Heart right ventricle (tissue), 16 donors: ENCODE measurements at regions not wholly inside any gene's neighbourhood (a gene's known extent, or its start where the extent isn't known, plus 50 kb on each side); places are given as distances from the start of the nearest gene placed in this dataset.
"Not testable (repeated sequence)": the region's sequence is repeated elsewhere in the genome, so short reads cannot be mapped to it uniquely, and the experiment has no call there.

Experiments
- ATAC-seq, 8 donors: fragments of 200-7000 bp; cut with Tn5 transposase; one replicate each; pipeline ENCODE4 v1.9.1; 2020; ENCODE audit warnings: mild to moderate bottlenecking in 8 of 8, moderate library complexity in 8 of 8, moderate number of reproducible peaks in 1 of 8
- DNase-seq, 2 donors: peaks; one replicate each; pipeline ENCODE4 v3.0.0-alpha.2; 2020
- H3K27ac ChIP-seq, 10 donors: fragments of 200-600 bp; sonication (generic) in 2 of 10; one replicate each; pipeline versions ENCODE4 v1.5.0 to v1.8.0; 2020 to 2022; ENCODE audit warnings: mild to moderate bottlenecking in 3 of 10
- H3K27me3 ChIP-seq, 7 donors: fragments of 200-600 bp; one replicate each; pipeline ENCODE4 v1.8.0; 2021 to 2022; ENCODE audit warnings: mild to moderate bottlenecking in 2 of 7
- H3K36me3 ChIP-seq, 9 donors: fragments of 200-600 bp; sonication (generic) in 1 of 9; one replicate each; pipeline versions ENCODE4 v1.5.0 to v1.8.0; 2020 to 2022; ENCODE audit warnings: mild to moderate bottlenecking in 2 of 9
- H3K4me1 ChIP-seq, 9 donors: fragments of 200-600 bp; sonication (generic) in 1 of 9; one replicate each; pipeline versions ENCODE4 v1.5.0 to v1.8.0; 2020 to 2022; ENCODE audit warnings: mild to moderate bottlenecking in 4 of 9
- H3K4me3 ChIP-seq, 10 donors: fragments of 200-600 bp; sonication (generic) in 2 of 10; one replicate each; pipeline versions ENCODE4 v1.5.0 to v1.8.0; 2020 to 2022; ENCODE audit warnings: mild to moderate bottlenecking in 7 of 10, moderate library complexity in 2 of 10
- H3K9me3 ChIP-seq, 11 donors: fragments of 200-600 bp in 10 of 11; sonication (generic) in 2 of 11; one replicate each; pipeline versions ENCODE4 v1.5.0 to v1.8.0; 2013 to 2022; ENCODE audit warnings: mild to moderate bottlenecking in 2 of 11, control low read depth in 1 of 11, moderate library complexity in 1 of 11
- WGBS, 2 donors: extraction: QIAGEN DNeasy Blood & Tissue Kit; methylation state at CpG; one replicate each; pipeline ENCODE4 v1.1.7; 2013; ENCODE audit warnings: inconsistent platforms in 1 of 2; 5-methylcytosine and 5-hydroxymethylcytosine counted together
- intact Hi-C, 10 donors: fragments of 100-400 bp; cut with DNase I; formaldehyde crosslinking; loops; one replicate each; pipeline versions ENCODE4 v1.11.1 to v1.14.2; 2022
- TF ChIP-seq, protein P1 (sequence below), 9 donors: fragments of 200-600 bp; sonication (generic) in 2 of 9; IDR thresholded peaks; one replicate each; pipeline versions ENCODE4 v1.5.0 to v1.8.0; 2021 to 2022; ENCODE audit warnings: antibody characterized with exemption in 9 of 9, mild to moderate bottlenecking in 5 of 9, moderate library complexity in 1 of 9
- donor health status: Arrhythmogenic right ventricular cardiomyopathy.
- donor health status: ischemic (EF 13 %, LVEDD 7.1; RV severe dilation, severe dysfunction).
- donor health status: healthy with polysubstance abuse.
- donor health status: DM: no; HTN: yes; CAD: no.
- donor health status: DM: no; HTN: no; CAD: no.
- donor health status: ischemic (EF 25% LVEDD 6.9; RV normal size, moderate dysfunction).
- donor health status: ischemic (EF 25% LVEDD 5.7; RV mildly dilated, moderate dysfunction).
- donor health status: healthy.
- donor health status: DM: yes; HTN: yes; CAD: no.
- donor health status: Ischemic cardiomyopathy.
- donor health status: ischemic (EF 35%, LVEDD 5.7; RV mildly dilated, moderate dysfunction).
- donor health status: nonischemic (EF 11% LVEDD 7.7; RV severe dilation, severe dysfunction).
- donor health status: DM: yes; HTN: yes; CAD: no.
- donor health status: PGD.
- donor health status: ischemic (EF 29% LVEDD 5.4; RV normal size, mild dysfunction).
- donor health status: nonischemic (EF 23%, LVEDD 6.1; RV moderate dilation, normal function).

DNA sequence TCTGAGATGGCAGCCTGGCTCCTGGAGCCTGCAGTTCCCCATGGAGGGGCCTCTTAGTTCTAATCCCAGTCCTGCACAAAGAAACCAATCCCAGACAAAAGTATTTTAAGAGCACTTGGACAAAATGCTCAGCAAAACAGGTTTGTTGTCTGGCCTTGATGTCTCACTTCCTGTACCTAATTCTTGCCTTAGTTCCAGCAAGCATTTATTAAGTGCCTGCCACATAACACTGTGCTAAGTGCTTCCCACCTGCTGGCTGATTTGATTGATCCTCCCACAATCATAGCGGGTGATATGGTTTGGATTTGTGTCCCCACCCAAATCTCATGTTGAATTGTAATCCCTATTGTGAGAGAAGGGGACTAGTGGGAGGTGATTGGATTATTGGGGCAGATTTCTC lies 65.7 kb upstream of the HABP2 start:
- Histone ChIP-seq H3K9me3 (peaks cover 0 to 5% (median 0%) of the 10 kb centered on the region in 11 donors), H3K36me3 (no peaks in the 10 kb centered on the region), H3K4me3 (no peak overlapping the region), H3K27me3 (peaks cover 0 to 4% (median 0%) of the 10 kb centered on the region in 7 donors), H3K27ac (no peak overlapping the region), H3K4me1 (peaks cover 0 to 7% (median 0%) of the 10 kb centered on the region in 9 donors)
- ATAC-seq (no peak), DNase-seq (no peak)
- WGBS, 2 donors: 90 to 94% methylated on average over 1 of the region's 1 CpG
- intact Hi-C loops: no loop called here
- TF ChIP-seq, protein P1, sequence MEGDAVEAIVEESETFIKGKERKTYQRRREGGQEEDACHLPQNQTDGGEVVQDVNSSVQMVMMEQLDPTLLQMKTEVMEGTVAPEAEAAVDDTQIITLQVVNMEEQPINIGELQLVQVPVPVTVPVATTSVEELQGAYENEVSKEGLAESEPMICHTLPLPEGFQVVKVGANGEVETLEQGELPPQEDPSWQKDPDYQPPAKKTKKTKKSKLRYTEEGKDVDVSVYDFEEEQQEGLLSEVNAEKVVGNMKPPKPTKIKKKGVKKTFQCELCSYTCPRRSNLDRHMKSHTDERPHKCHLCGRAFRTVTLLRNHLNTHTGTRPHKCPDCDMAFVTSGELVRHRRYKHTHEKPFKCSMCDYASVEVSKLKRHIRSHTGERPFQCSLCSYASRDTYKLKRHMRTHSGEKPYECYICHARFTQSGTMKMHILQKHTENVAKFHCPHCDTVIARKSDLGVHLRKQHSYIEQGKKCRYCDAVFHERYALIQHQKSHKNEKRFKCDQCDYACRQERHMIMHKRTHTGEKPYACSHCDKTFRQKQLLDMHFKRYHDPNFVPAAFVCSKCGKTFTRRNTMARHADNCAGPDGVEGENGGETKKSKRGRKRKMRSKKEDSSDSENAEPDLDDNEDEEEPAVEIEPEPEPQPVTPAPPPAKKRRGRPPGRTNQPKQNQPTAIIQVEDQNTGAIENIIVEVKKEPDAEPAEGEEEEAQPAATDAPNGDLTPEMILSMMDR (IDR thresholded peaks at IDR 0.05): no peak

DNA sequence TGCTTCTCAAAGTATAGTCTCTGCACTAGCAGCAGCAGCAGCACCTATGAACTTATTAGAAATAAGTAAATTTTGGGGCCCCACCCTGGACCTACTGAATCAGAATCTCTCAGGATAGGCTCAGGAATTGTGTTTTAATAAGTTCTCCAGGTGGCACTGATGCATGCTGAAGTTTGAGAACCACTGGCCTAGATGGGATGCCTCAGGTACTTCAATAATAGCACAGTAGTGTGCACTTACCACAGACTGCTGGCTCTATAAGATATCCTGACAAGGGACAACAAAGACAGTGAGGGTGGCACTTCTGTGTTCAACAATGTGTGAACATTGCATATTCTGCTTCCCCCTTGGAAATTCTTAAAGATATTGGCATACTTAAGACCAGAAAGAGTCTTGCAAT lies 64.7 kb upstream of the HABP2 start:
- Histone ChIP-seq H3K36me3 (no peaks in the 10 kb centered on the region), H3K4me3 (no peak overlapping the region), H3K27me3 (peaks cover 0 to 4% (median 0%) of the 10 kb centered on the region in 7 donors), H3K4me1 (peaks cover 0 to 12% (median 0%) of the 10 kb centered on the region in 9 donors), H3K9me3 (no peaks in the 10 kb centered on the region), H3K27ac (no peak overlapping the region)
- ATAC-seq (no peak), DNase-seq (no peak)
- TF ChIP-seq, protein P1 (IDR thresholded peaks at IDR 0.05): no peak
- intact Hi-C loops: no loop called here

DNA sequence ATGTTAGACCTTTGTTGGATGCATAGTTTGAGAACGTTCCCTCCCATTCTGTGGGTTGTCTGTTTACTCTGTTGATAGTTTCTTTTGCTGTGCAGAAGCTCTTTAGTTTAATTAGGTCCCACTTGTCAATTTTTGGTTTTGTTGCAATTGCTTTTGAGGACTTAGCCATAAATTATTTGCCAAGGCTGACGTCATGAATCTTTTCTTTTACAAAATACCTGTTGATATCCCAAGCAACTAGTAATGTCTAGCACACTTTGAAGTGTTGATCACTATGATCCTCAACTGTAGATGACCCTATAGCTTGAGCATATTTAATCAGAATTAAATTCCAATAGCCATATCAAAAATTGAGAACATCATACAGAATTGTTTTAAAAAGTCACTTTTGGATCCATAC lies 63.3 kb upstream of the HABP2 start:
- not testable (repeated sequence) for H3K27ac ChIP-seq

DNA sequence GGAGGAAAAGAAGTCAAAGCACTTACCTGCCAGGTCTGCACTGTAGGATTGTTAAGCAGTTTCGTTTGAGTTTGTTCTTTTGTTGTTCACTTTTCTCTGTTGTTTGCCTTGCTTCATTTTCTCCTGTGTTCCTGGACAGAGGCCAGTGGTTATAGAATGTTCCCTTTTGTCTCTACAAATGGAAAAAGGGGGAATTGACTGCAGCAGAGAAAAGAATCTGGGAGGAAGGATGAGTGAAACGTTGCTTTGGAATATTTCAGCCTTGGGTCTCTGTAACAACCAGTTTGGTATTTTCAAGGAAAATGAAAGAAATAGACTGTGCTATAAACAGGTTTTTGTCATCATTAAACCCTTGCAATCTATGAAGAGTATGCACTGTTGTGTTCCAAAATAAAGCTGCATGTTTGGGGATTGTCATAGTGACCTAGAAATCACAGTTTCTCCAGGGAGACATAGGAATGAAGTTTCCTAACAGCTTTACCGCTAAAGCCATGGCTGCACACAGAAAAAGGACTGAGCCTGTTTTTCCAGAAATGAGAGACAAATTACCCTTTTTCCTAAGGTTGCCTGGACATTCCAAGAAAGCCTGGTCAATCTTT lies 60.8 kb upstream of the HABP2 start:
- peaks cover 0 to 25% (median 0%) of the 10 kb centered on the region in 9 donors for H3K4me1 ChIP-seq
- DNase-seq: no peak
- peaks cover 0 to 13% (median 0%) of the 10 kb centered on the region in 7 donors for H3K27me3 ChIP-seq
- no peak overlapping the region for H3K27ac ChIP-seq
- no peaks in the 10 kb centered on the region for H3K36me3 ChIP-seq
- peak overlapping the region in 4 of 10 donors; percentile 2 to 14 (median 6) for H3K4me3 ChIP-seq
- ATAC-seq: peak in 7 of 8 donors; percentile 71 to 82 (median 77)
- TF ChIP-seq, protein P1 (IDR thresholded peaks at IDR 0.05): no peak
- 31 to 53% methylated on average over 3 of the region's 3 CpGs for WGBS, 2 donors
- H3K9me3 ChIP-seq: no peaks in the 10 kb centered on the region
- intact Hi-C loops: no loop called here

More for the DNA sequence above, 63.3 kb upstream of the HABP2 start:
- H3K27me3 ChIP-seq, DNase-seq, ATAC-seq, H3K9me3 ChIP-seq, H3K4me3 ChIP-seq, intact Hi-C loops, H3K36me3 ChIP-seq: not testable (repeated sequence)
- H3K4me1 ChIP-seq: peaks cover 0 to 21% (median 0%) of the 10 kb centered on the region in 9 donors
- WGBS, 2 donors: 72 to 74% methylated on average over 2 of the region's 2 CpGs

DNA sequence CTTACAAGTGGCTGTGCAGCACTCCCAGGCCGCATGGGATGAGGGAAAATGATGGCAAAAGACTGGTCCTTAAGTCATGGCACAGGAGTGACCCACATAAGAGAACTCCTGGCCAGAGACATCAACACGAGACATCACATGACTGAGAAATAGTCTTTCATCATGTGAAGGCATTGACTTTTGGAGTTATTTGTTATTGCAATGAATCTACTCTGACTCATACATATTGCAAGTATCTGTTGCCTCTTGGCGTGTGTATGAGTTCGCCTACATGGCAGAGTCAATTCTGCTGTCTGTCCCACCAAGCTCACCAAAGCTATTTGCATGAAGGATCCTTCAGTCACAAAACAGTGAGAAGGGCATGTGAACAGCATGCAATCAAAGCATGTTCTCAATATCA lies 59.7 kb upstream of the HABP2 start:
- ATAC-seq: peak in 1 of 8 donors; percentile 37
- TF ChIP-seq, protein P1 (IDR thresholded peaks at IDR 0.05): no peak
- peaks cover 0 to 13% (median 0%) of the 10 kb centered on the region in 7 donors for H3K27me3 ChIP-seq
- H3K27ac ChIP-seq: no peak overlapping the region
- 86 to 96% methylated on average over 4 of the region's 4 CpGs for WGBS, 2 donors
- intact Hi-C loops: no loop called here
- no peaks in the 10 kb centered on the region for H3K9me3 ChIP-seq
- no peaks in the 10 kb centered on the region for H3K36me3 ChIP-seq
- no peak for DNase-seq
- no peak overlapping the region for H3K4me3 ChIP-seq
- H3K4me1 ChIP-seq: peaks cover 0 to 25% (median 0%) of the 10 kb centered on the region in 9 donors
